GM13977 (cell line): ENCODE measurements at regions not wholly inside any gene's neighbourhood (a gene's known extent, or its start where the extent isn't known, plus 50 kb on each side); places are given as distances from the start of the nearest gene placed in this dataset.

Source experiments
- DNase-seq: peaks from one replicate; pipeline ENCODE4 v3.0.0; 2012; ENCODE audit warnings: low spot score
- CTCF ChIP-seq: IDR thresholded peaks from 2 replicates; pipeline ENCODE4 v1.5.1; 2012; ENCODE audit warnings: mild to moderate bottlenecking, control low read depth; ENCODE audit not compliant: insufficient read depth; ENCODE audit errors: extremely low read depth, missing control alignments
- in situ Hi-C: fragments of 300-500 bp; cut with MboI; formaldehyde crosslinking; loops from one replicate; pipeline ENCODE4 v1.12.0; 2022; ENCODE audit warnings: low sequenced_read_pairs, low pct_unique_long_range_greater_than_20kb, mixed read lengths, inconsistent platforms; ENCODE audit not compliant: unreplicated experiment

GRCh38 chr20:63116412-63117106 lies 99.4 kb downstream of the YTHDF1 start:
- no peak for TF ChIP-seq CTCF
- in situ Hi-C loops = no loop called here
- peak; percentile 69 for DNase-seq

GRCh38 chr20:63115651-63116411 lies 100.1 kb downstream of the YTHDF1 start:
- DNase-seq = no peak
- in situ Hi-C loops = no loop called here
- TF ChIP-seq CTCF = no peak

GRCh38 chr20:63114693-63115311 lies 101.1 kb downstream of the YTHDF1 start:
- no peak for TF ChIP-seq CTCF
- in situ Hi-C loops = no loop called here
- DNase-seq = no peak

GRCh38 chr20:63114006-63114692 lies 101.8 kb downstream of the YTHDF1 start:
- no peak for DNase-seq
- in situ Hi-C loops = no loop called here
- TF ChIP-seq CTCF = no peak

- DNase-seq = no peak
Measured at GRCh38 chr20:63112491-63113219, 103.3 kb downstream of the YTHDF1 start.

More at GRCh38 chr20:63112491-63113219, 103.3 kb downstream of the YTHDF1 start:
- no peak for TF ChIP-seq CTCF
- in situ Hi-C loops = no loop called here
